Type B pancreatic cell (in vitro differentiated cells): ENCODE measurements at regions not wholly inside any gene's neighbourhood (a gene's known extent, or its start where the extent isn't known, plus 50 kb on each side); places are given as distances from the start of the nearest gene placed in this dataset.

Experiments used
- DNase-seq: peaks from one replicate; pipeline ENCODE4 v3.0.0; 2021; ENCODE audit warnings: mixed read lengths; ENCODE audit not compliant: unreplicated experiment; ENCODE audit errors: extremely low spot score
- H3K27ac Mint-ChIP-seq: 2 replicates; pipeline ENCODE4 v1.8.0; 2021; ENCODE audit warnings: mild to moderate bottlenecking, mixed read lengths
- H3K27me3 Mint-ChIP-seq: 2 replicates; pipeline ENCODE4 v1.8.0; 2021; ENCODE audit warnings: mixed read lengths
- H3K36me3 Mint-ChIP-seq: 2 replicates; pipeline ENCODE4 v1.8.0; 2021; ENCODE audit warnings: mixed read lengths
- H3K4me1 Mint-ChIP-seq: one replicate; pipeline ENCODE4 v1.8.0; 2021; ENCODE audit warnings: mixed read lengths; ENCODE audit not compliant: unreplicated experiment
- H3K4me3 Mint-ChIP-seq: 2 replicates; pipeline ENCODE4 v1.8.0; 2021; ENCODE audit warnings: mild to moderate bottlenecking, mixed read lengths
- H3K9me3 Mint-ChIP-seq: 2 replicates; pipeline ENCODE4 v1.8.0; 2021; ENCODE audit warnings: mixed read lengths
- CTCF ChIP-seq: fragments of 200-600 bp; sonication (generic); conservative IDR thresholded peaks from 2 replicates; pipeline ENCODE4 v1.5.0; 2021; ENCODE audit warnings: antibody characterized with exemption, mild to moderate bottlenecking

DNA sequence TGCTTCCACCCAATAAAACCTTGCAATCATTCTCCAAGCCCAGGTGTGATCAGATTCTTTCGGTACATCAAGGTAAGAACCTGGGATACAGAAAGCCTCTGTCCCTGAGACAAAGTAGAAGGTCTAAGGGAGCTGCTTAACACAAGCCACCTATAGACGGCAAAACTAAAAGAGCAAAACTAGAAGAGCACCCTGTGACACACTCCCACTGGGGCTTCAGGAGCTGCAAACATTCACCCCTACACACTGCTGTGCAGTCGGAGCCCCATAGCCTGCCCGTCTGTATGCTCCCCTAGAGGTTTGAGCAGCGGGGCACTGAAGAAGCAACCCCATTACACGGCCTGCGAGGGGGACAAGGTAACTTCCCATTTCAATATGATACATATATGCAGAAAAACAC, 179.6 kb upstream of the CDH9 start:
- Mint-ChIP-seq H3K27ac (no peak overlapping the region), H3K4me1 (no peaks in the 10 kb centered on the region), H3K27me3 (no peaks in the 10 kb centered on the region), H3K4me3 (no peak overlapping the region), H3K9me3 (no peaks in the 10 kb centered on the region), H3K36me3 (no peaks in the 10 kb centered on the region)
- no peak for TF ChIP-seq CTCF
- DNase-seq = no peak

GRCh38 chr5:27217155-27217956, 179.0 kb upstream of the CDH9 start:
- Mint-ChIP-seq H3K36me3 (no peaks in the 10 kb centered on the region), H3K4me1 (no peaks in the 10 kb centered on the region), H3K9me3 (no peaks in the 10 kb centered on the region), H3K4me3 (no peak overlapping the region), H3K27ac (no peak overlapping the region), H3K27me3 (no peaks in the 10 kb centered on the region)
- no peak for TF ChIP-seq CTCF
- no peak for DNase-seq

DNA sequence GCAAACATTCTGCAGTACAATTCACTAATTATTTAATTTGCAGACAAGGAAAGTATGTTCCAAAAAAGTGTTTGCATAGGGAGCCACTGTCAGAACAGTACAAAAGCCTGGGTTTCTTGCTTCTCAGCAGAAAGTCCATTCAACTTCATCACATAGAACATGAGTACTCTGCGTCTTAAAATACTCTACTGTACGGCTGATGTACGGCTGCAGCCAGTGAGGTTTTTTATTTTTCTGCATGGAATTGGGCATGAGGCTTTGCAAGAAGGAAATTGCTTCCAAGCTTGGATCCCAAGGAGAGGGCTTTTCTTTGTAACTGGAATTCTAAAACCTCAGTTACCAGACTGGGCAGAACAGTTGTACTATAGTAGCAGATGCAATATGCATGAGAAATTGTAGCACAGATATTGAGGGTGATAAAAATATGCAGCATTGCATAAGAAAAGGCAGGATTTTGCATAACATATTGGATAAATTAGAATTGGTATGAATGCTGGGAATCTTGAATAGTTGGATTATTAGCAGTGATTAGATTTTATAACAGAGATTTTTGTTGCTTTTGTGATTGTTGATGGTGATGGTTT, 178.1 kb upstream of the CDH9 start:
- no peak overlapping the region for H3K4me3 Mint-ChIP-seq
- no peaks in the 10 kb centered on the region for H3K4me1 Mint-ChIP-seq
- H3K27ac Mint-ChIP-seq = no peak overlapping the region
- no peaks in the 10 kb centered on the region for H3K9me3 Mint-ChIP-seq
- no peak for DNase-seq
- no peaks in the 10 kb centered on the region for H3K36me3 Mint-ChIP-seq
- no peak for TF ChIP-seq CTCF
- no peaks in the 10 kb centered on the region for H3K27me3 Mint-ChIP-seq

- DNase-seq = no peak
- no peak for TF ChIP-seq CTCF
- Mint-ChIP-seq H3K4me1 (no peaks in the 10 kb centered on the region), H3K27ac (no peak overlapping the region), H3K27me3 (no peaks in the 10 kb centered on the region), H3K9me3 (peaks cover 12% of the 10 kb centered on the region), H3K4me3 (no peak overlapping the region), H3K36me3 (no peaks in the 10 kb centered on the region)
Observed at GRCh38 chr5:27208051-27208450, 169.7 kb upstream of the CDH9 start.

- Mint-ChIP-seq H3K36me3 (no peaks in the 10 kb centered on the region), H3K27ac (no peak overlapping the region), H3K4me3 (no peak overlapping the region), H3K27me3 (peaks cover 10% of the 10 kb centered on the region), H3K9me3 (no peaks in the 10 kb centered on the region), H3K4me1 (no peaks in the 10 kb centered on the region)
- no peak for DNase-seq
- no peak for TF ChIP-seq CTCF
Observed at GRCh38 chr5:27191786-27192510, 153.6 kb upstream of the CDH9 start.
